Endothelial cell of umbilical vein (primary cell): ENCODE measurements at regions not wholly inside any gene's neighbourhood (a gene's known extent, or its start where the extent isn't known, plus 50 kb on each side); places are given as distances from the start of the nearest gene placed in this dataset.

ENCODE experiments used
- BruUV-seq: library from RNA; stranded (reverse); fragments of 400-500 nt; replicated peaks from 2 replicates; lab custom pipeline; 2021; lab: Mats Ljungman, UMichigan
- CTCF ChIA-PET: fragments of 300-600, 350-600 bp; sonication (Branson Sonifier 250); formaldehyde crosslinking; loops from one replicate; lab custom pipeline; 2021; ENCODE audit warnings: antibody characterized with exemption, inconsistent platforms; lab: Charles Lee
- POLR2A ChIA-PET: fragments of 300-600, 350-600 bp; sonication (Branson Sonifier 250); formaldehyde crosslinking; loops from one replicate; lab custom pipeline; 2021; ENCODE audit warnings: antibody characterized with exemption, inconsistent platforms; lab: Charles Lee
- DNase-seq: peaks from one replicate; pipeline ENCODE4 v3.0.0-alpha.2; 2011; ENCODE audit warnings: low read depth, low spot score
- FAIRE-seq: peaks from 2 replicates; lab custom pipeline; 2011; peaks lifted over from hg19 to GRCh38; lab: Jason Lieb, UNC
- H2AFZ ChIP-seq: 2 replicates; pipeline ENCODE4 v1.6.0; 2012; ENCODE audit warnings: low read depth, low read length, control low read depth, inconsistent platforms
- H3K27ac ChIP-seq: 2 replicates; pipeline ENCODE4 v1.5.1; 2011; ENCODE audit warnings: low read depth, mild to moderate bottlenecking, control low read depth, low read length, moderate library complexity; ENCODE audit not compliant: insufficient read depth
- H3K27me3 ChIP-seq, 2 experiments: 2 replicates each; pipeline versions ENCODE4 v1.6.0 to v1.6.1; 2011; ENCODE audit warnings: low read length in 2 of 2, mixed read lengths in 1 of 2; ENCODE audit not compliant: control insufficient read depth in 2 of 2, insufficient read depth in 2 of 2
- H3K36me3 ChIP-seq, 2 experiments: 2 replicates in 1 of 2; 3 replicates in 1 of 2; pipeline ENCODE4 v1.5.1; 2011; ENCODE audit warnings: low read length in 2 of 2, mild to moderate bottlenecking in 1 of 2, moderate library complexity in 1 of 2; ENCODE audit not compliant: control insufficient read depth in 2 of 2, insufficient read depth in 2 of 2; ENCODE audit errors: extremely low read depth in 1 of 2
- H3K4me1 ChIP-seq: 3 replicates; pipeline ENCODE4 v1.5.1; 2011; ENCODE audit warnings: mild to moderate bottlenecking, low read length; ENCODE audit not compliant: control insufficient read depth, insufficient read depth; ENCODE audit errors: extremely low read depth
- H3K4me2 ChIP-seq: 2 replicates; pipeline ENCODE4 v1.6.1; 2011; ENCODE audit warnings: low read length, control low read depth, mixed read lengths; ENCODE audit not compliant: insufficient read depth
- H3K4me3 ChIP-seq, 3 experiments: fragments of 200-600 bp in 1 of 3; sonication (generic), shearing (Covaris generic) in 1 of 3; replicated peaks in 1 of 3; 2 replicates each; pipeline ENCODE4 v1.5.1; 2011 to 2016; ENCODE audit warnings: control low read depth in 3 of 3, low read length in 3 of 3, mild to moderate bottlenecking in 2 of 3, inconsistent platforms in 1 of 3, low read depth in 1 of 3, moderate library complexity in 1 of 3; ENCODE audit not compliant: insufficient read depth in 1 of 3
- H3K79me2 ChIP-seq: 2 replicates; pipeline ENCODE4 v1.6.0; 2012; ENCODE audit warnings: low read length, inconsistent platforms; ENCODE audit not compliant: control insufficient read depth, insufficient read depth
- H3K9ac ChIP-seq: replicated peaks from 2 replicates; pipeline ENCODE3; 2011; ENCODE audit warnings: low read length, control low read depth; ENCODE audit not compliant: insufficient read depth; ENCODE audit errors: extremely low read depth
- H3K9me1 ChIP-seq: replicated peaks from 3 replicates; pipeline ENCODE4 v1.6.0; 2011; ENCODE audit warnings: mild to moderate bottlenecking, low read length; ENCODE audit not compliant: control insufficient read depth, insufficient read depth; ENCODE audit errors: extremely low read depth
- H3K9me3 ChIP-seq: replicated peaks from 2 replicates; pipeline ENCODE4 v1.5.1; 2012; ENCODE audit warnings: low read length, inconsistent platforms; ENCODE audit not compliant: control insufficient read depth, insufficient read depth
- H4K20me1 ChIP-seq: replicated peaks from 2 replicates; pipeline ENCODE3; 2011; ENCODE audit warnings: mild to moderate bottlenecking, low read length; ENCODE audit not compliant: control insufficient read depth, insufficient read depth; ENCODE audit errors: extremely low read depth
- EZH2 ChIP-seq: IDR thresholded peaks from 2 replicates; pipeline ENCODE4 v1.6.1; 2012; ENCODE audit warnings: borderline replicate concordance, low read depth, mild to moderate bottlenecking, moderate library complexity, low read length, inconsistent platforms; ENCODE audit not compliant: severe bottlenecking
- FOS ChIP-seq: IDR thresholded peaks from 2 replicates; pipeline ENCODE4 v1.6.1; 2011; ENCODE audit warnings: mild to moderate bottlenecking, low read length, moderate library complexity, borderline replicate concordance; ENCODE audit not compliant: insufficient read depth
- GATA2 ChIP-seq: IDR thresholded peaks from 2 replicates; pipeline ENCODE4 v1.7.0; 2011; ENCODE audit warnings: low read depth, mild to moderate bottlenecking, moderate library complexity, mixed read lengths, low read length; ENCODE audit not compliant: insufficient read length, insufficient read depth
- JUN ChIP-seq: IDR thresholded peaks from 2 replicates; pipeline ENCODE4 v1.6.1; 2011; ENCODE audit warnings: borderline replicate concordance, low read depth; ENCODE audit not compliant: insufficient read length, insufficient read depth
- MYC ChIP-seq: IDR thresholded peaks from one replicate; pipeline ENCODE4 v1.6.1; 2011; ENCODE audit warnings: mild to moderate bottlenecking, low read depth, low read length
- POLR2A ChIP-seq: IDR thresholded peaks from 2 replicates; pipeline ENCODE4 v1.6.1; 2012; ENCODE audit warnings: low read depth, mild to moderate bottlenecking, control low read depth, low read length
- POLR2AphosphoS5 ChIP-seq: IDR thresholded peaks from 2 replicates; pipeline ENCODE4 v1.6.1; 2012; ENCODE audit warnings: low read depth, mild to moderate bottlenecking, control low read depth, low read length, moderate library complexity; ENCODE audit not compliant: insufficient read depth
- dilution Hi-C: fragments of 300-500 bp; cut with MboI; formaldehyde crosslinking; loops from one replicate; pipeline ENCODE4 v1.15.0; 2019; ENCODE audit warnings: low sequenced_read_pairs; ENCODE audit not compliant: extremely low pct_ligation_motif_present
- intact Hi-C: fragments of 100-400 bp; cut with micrococcal nuclease; formaldehyde crosslinking; loops from one replicate; pipeline ENCODE4 v1.10.0; 2022
- TF ChIP-seq, protein P1 (sequence below), 2 donors: IDR thresholded peaks; 1 replicate in 1 of 2; 2 replicates in 1 of 2; pipeline ENCODE4 v1.5.1; 2011; ENCODE audit warnings: low read length in 2 of 2, mild to moderate bottlenecking in 2 of 2, moderate library complexity in 2 of 2, control low read depth in 1 of 2, inconsistent platforms in 1 of 2, low read depth in 1 of 2; ENCODE audit not compliant: insufficient read depth in 1 of 2; ENCODE audit errors: extremely low read depth in 1 of 2
- TF ChIP-seq, protein P2 (sequence below): IDR thresholded peaks from 2 replicates; pipeline ENCODE4 v1.6.1; 2011; ENCODE audit not compliant: insufficient read depth, insufficient read length

DNA sequence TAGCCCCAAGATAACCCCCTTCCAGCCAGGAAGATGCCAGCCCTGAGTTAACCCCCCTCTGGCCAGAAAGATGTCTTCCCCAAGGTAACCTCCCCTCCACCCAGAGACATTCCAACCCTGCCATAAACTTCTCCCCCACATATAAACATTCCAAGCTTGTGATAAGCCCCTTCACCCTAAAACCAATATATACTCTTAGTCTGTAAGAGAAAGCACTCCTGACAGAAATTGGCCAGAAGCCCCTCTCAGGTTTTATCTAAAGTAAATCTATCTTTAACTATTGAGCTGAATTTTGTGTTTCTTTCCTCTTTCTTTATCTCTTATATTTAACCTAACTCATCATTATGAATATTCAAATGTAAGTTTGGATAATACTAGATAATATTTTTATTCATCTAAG is 1775.8 kb upstream of the MIR17HG start:
- intact Hi-C loops: no loop called here
- Histone ChIP-seq H3K9ac (no peak overlapping the region), H3K9me1 (no peaks in the 10 kb centered on the region), H3K27me3 (no peaks in the 10 kb centered on the region), H3K9me3 (no peaks in the 10 kb centered on the region), H3K4me3 (no peak overlapping the region), H2AFZ (no peak overlapping the region), H3K4me2 (no peak overlapping the region), H3K4me1 (no peaks in the 10 kb centered on the region), H4K20me1 (no peaks in the 10 kb centered on the region), H3K36me3 (no peaks in the 10 kb centered on the region), H3K27ac (no peak overlapping the region), H3K79me2 (no peaks in the 10 kb centered on the region)
- no peak for DNase-seq
- CTCF ChIA-PET: no interaction called here
- dilution Hi-C loops: no loop called here
- FAIRE-seq: no peak
- TF ChIP-seq, protein P1, sequence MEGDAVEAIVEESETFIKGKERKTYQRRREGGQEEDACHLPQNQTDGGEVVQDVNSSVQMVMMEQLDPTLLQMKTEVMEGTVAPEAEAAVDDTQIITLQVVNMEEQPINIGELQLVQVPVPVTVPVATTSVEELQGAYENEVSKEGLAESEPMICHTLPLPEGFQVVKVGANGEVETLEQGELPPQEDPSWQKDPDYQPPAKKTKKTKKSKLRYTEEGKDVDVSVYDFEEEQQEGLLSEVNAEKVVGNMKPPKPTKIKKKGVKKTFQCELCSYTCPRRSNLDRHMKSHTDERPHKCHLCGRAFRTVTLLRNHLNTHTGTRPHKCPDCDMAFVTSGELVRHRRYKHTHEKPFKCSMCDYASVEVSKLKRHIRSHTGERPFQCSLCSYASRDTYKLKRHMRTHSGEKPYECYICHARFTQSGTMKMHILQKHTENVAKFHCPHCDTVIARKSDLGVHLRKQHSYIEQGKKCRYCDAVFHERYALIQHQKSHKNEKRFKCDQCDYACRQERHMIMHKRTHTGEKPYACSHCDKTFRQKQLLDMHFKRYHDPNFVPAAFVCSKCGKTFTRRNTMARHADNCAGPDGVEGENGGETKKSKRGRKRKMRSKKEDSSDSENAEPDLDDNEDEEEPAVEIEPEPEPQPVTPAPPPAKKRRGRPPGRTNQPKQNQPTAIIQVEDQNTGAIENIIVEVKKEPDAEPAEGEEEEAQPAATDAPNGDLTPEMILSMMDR (IDR thresholded peaks at IDR 0.05; ENCODE audit: extremely low read depth in 1 of 2, insufficient read depth in 1 of 2, low read depth in 1 of 2, low read length in 2 of 2): no peak
- no peak for TF ChIP-seq FOS
- TF ChIP-seq JUN: no peak
- TF ChIP-seq POLR2A: no peak
- TF ChIP-seq MYC: no peak
- no peak for TF ChIP-seq POLR2AphosphoS5
- POLR2A ChIA-PET: no interaction called here
- no TSS peak for BruUV-seq

DNA sequence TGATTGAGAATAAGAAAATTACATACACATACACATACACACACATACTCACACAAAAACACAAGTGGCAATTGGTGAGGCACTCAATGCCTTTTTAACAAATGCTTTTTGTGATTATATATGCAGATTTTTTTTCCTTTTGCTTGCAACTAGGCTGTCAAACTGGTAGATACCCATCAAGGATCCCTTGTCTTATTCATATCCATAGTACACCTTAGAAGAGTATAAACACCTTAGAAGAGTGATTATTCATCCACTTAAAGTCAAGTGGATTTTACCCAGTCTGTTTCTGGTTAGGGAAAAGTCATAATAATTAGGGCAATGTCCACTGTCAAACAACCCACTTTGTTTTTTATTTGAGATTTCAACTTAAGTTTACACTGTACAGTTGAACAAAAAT is 1773.4 kb upstream of the MIR17HG start:
- ChIA-PET CTCF (interaction anchor here (0.8 kb wide), 1 partner anchor 11 kb away, joined by 3 read pairs; no protein-coding TSS in a partner anchor), POLR2A (no interaction called here)
- Histone ChIP-seq H3K27ac (no peak overlapping the region), H3K9me1 (no peaks in the 10 kb centered on the region), H3K36me3 (no peaks in the 10 kb centered on the region), H3K79me2 (no peaks in the 10 kb centered on the region), H3K4me1 (no peaks in the 10 kb centered on the region), H3K27me3 (no peaks in the 10 kb centered on the region), H3K9me3 (no peaks in the 10 kb centered on the region), H3K4me2 (no peak overlapping the region), H3K4me3 (no peak overlapping the region), H2AFZ (no peak overlapping the region), H3K9ac (no peak overlapping the region), H4K20me1 (no peaks in the 10 kb centered on the region)
- intact Hi-C loops: no loop called here
- TF ChIP-seq POLR2A: no peak
- TF ChIP-seq JUN: no peak
- TF ChIP-seq MYC: no peak
- TF ChIP-seq EZH2: no peak
- TF ChIP-seq, protein P1 (IDR thresholded peaks at IDR 0.05; ENCODE audit: extremely low read depth in 1 of 2, insufficient read depth in 1 of 2, low read depth in 1 of 2, low read length in 2 of 2): no peak
- no peak for TF ChIP-seq FOS
- no peak for TF ChIP-seq POLR2AphosphoS5
- no peak for TF ChIP-seq GATA2
- TF ChIP-seq, protein P2, sequence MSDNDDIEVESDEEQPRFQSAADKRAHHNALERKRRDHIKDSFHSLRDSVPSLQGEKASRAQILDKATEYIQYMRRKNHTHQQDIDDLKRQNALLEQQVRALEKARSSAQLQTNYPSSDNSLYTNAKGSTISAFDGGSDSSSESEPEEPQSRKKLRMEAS: no peak
- dilution Hi-C loops: no loop called here
- DNase-seq: no peak
- BruUV-seq: no TSS peak
- no peak for FAIRE-seq
